ENCODE measurements at regions not wholly inside any gene's neighbourhood (a gene's known extent, or its start where the extent isn't known, plus 50 kb on each side); places are given as distances from the start of the nearest gene placed in this dataset.

- H3K9me3 Mint-ChIP-seq: peaks cover 2 to 3% of the 10 kb centered on the region in 2 donors
- DNase-seq: no peak
- H3K4me3 Mint-ChIP-seq: no peak overlapping the region
- no peak for ATAC-seq (replicated peaks in 1 of 2)
- no peaks in the 10 kb centered on the region for H3K27me3 Mint-ChIP-seq (ENCODE audit: low read depth)
- H3K36me3 Mint-ChIP-seq (ENCODE audit: insufficient read depth in 2 of 2): no peaks in the 10 kb centered on the region
- H3K4me1 Mint-ChIP-seq (ENCODE audit: low read depth): no peaks in the 10 kb centered on the region
- no peak overlapping the region for H3K27ac Mint-ChIP-seq
These were observed 172.8 kb upstream of the KITLG start for GRCh38 chr12:88753066-88753465.

- ATAC-seq (replicated peaks in 1 of 2) (no peak), DNase-seq (no peak)
- Mint-ChIP-seq H3K9me3 (peaks cover 2 to 3% of the 10 kb centered on the region in 2 donors), H3K27ac (no peak overlapping the region), H3K36me3 (ENCODE audit: insufficient read depth in 2 of 2) (no peaks in the 10 kb centered on the region), H3K4me3 (no peak overlapping the region), H3K27me3 (ENCODE audit: low read depth) (no peaks in the 10 kb centered on the region), H3K4me1 (ENCODE audit: low read depth) (no peaks in the 10 kb centered on the region)
These were observed 171.9 kb upstream of the KITLG start for GRCh38 chr12:88752183-88752582.

- Mint-ChIP-seq H3K4me1 (ENCODE audit: low read depth) (no peaks in the 10 kb centered on the region), H3K27ac (no peak overlapping the region), H3K36me3 (ENCODE audit: insufficient read depth in 2 of 2) (no peaks in the 10 kb centered on the region), H3K27me3 (ENCODE audit: low read depth) (no peaks in the 10 kb centered on the region), H3K9me3 (peaks cover 2 to 3% of the 10 kb centered on the region in 2 donors), H3K4me3 (no peak overlapping the region)
- no peak for DNase-seq
- no peak for ATAC-seq (replicated peaks in 1 of 2)
These were observed 170.7 kb upstream of the KITLG start for GRCh38 chr12:88750867-88751543.

- H3K4me3 Mint-ChIP-seq: no peak overlapping the region
- no peaks in the 10 kb centered on the region for H3K4me1 Mint-ChIP-seq (ENCODE audit: low read depth)
- H3K9me3 Mint-ChIP-seq: peaks cover 0 to 2% of the 10 kb centered on the region in 2 donors
- H3K27ac Mint-ChIP-seq: no peak overlapping the region
- H3K36me3 Mint-ChIP-seq (ENCODE audit: insufficient read depth in 2 of 2): no peaks in the 10 kb centered on the region
- H3K27me3 Mint-ChIP-seq (ENCODE audit: low read depth): no peaks in the 10 kb centered on the region
- ATAC-seq (replicated peaks in 1 of 2) (no peak), DNase-seq (no peak)
These were observed 166.1 kb upstream of the KITLG start for GRCh38 chr12:88746386-88746785.

DNA sequence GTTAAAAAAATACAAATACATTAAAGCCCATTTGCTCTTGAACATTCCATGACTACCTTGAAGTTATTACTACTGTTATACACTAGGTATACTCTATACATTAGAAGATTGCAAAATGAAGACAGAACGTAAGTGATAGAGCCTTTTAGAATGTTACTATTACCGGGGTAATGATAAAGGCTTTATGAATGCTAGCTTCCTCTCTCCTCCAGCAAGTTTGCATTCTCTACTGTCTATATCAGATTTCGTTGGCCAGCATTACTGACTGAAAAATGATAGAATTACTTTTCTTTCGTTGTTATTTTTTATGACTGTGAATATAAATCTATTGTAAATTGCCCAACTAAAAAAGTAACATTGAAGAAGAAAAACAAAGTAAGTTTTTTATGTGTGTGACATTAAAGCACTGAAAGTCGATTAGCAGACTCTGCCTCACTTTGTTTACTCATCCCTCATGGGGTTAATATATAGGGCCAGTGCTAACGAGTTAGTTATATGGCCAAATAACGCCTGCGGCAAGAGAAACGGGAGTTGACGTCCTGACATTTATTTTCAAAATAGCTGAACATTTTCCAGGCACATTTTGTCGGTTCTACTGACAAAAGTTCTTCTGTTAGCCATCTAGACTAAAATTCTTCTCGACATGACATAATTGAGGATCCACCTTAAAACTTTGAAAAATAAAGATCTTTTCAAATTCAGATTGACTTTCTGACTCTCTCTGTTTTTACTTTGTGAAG lies 163.8 kb upstream of the KITLG start:
- Mint-ChIP-seq H3K27me3 (ENCODE audit: low read depth) (no peaks in the 10 kb centered on the region), H3K27ac (no peak overlapping the region), H3K9me3 (no peaks in the 10 kb centered on the region), H3K36me3 (ENCODE audit: insufficient read depth in 2 of 2) (no peaks in the 10 kb centered on the region), H3K4me3 (no peak overlapping the region), H3K4me1 (ENCODE audit: low read depth) (no peaks in the 10 kb centered on the region)
- no peak for DNase-seq
- ATAC-seq (replicated peaks in 1 of 2): no peak

DNA sequence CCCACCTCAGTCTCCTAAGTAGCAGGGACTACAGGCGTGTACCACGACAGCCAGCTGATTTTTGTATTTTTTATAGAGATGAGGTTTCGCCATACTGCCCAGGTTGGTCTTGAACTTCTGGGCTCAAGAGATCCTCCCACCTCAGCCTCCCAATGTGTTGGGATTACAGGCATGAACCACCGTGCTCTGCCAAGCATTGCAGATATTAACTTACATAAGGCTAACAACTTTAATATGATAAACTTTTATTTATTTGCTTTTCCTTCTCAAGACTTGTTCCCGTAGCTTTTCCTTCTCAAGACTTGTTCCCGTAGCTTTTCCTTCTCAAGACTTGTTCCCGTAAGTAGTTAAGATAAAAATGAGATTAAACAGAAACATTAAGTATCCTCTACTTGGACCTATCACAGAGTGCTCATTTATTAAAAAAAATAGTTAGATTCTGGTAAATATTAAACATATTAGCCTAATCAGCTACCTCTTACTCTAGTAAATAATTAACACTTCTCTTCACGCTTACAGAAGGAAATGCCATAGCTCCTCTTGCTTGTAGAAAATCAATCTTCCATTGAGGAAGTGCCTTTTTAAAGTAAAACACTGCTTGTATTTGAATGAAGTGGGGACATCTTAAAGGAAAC lies 157.7 kb upstream of the KITLG start:
- no peak for DNase-seq
- ATAC-seq (replicated peaks in 1 of 2): no peak
- Mint-ChIP-seq H3K4me3 (no peak overlapping the region), H3K27ac (no peak overlapping the region), H3K4me1 (ENCODE audit: low read depth) (no peaks in the 10 kb centered on the region), H3K9me3 (no peaks in the 10 kb centered on the region), H3K27me3 (ENCODE audit: low read depth) (no peaks in the 10 kb centered on the region), H3K36me3 (ENCODE audit: insufficient read depth in 2 of 2) (no peaks in the 10 kb centered on the region)

DNA sequence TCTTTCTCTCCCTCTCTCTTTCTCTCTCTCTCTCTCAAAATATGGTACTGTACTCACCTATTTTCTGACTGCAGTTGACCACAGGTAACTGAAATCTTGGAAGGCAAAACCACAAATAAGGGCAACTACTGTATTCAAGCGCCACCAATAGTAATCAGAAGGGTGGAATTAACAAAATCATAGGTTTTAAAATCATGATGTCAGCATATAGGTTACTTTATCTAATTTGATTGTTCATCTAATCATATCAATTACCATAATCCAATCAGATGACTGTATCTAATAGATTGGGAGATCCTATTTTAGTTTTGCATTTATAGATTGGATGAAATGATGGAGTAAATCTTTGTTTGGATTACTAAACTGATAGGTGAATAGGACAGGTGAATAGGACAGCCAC lies 155.8 kb upstream of the KITLG start:
- Mint-ChIP-seq H3K4me3 (no peak overlapping the region), H3K9me3 (no peaks in the 10 kb centered on the region), H3K27ac (no peak overlapping the region), H3K36me3 (ENCODE audit: insufficient read depth in 2 of 2) (no peaks in the 10 kb centered on the region), H3K27me3 (ENCODE audit: low read depth) (no peaks in the 10 kb centered on the region), H3K4me1 (ENCODE audit: low read depth) (no peaks in the 10 kb centered on the region)
- no peak for DNase-seq
- ATAC-seq (replicated peaks in 1 of 2): no peak

DNA sequence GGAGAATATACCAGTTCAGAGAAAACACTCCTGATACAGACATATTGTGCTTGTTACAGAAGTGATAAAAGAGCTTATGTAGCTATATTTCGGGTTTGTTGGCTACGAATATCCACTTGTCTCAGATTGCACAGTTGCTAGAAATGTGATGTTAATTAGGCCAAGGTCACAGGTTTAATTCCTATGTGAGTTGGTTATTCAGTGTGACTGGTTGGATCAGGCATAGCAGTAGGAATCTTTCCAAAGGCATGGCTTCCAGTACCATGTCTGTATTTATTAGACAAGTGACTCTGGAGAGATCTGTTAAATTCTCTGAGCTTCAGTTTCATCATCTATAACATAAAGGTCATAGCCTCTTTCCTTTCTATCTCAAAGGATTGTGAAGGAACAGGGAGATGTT lies 152.7 kb upstream of the KITLG start:
- Mint-ChIP-seq H3K9me3 (no peaks in the 10 kb centered on the region), H3K27ac (no peak overlapping the region), H3K27me3 (ENCODE audit: low read depth) (no peaks in the 10 kb centered on the region), H3K4me1 (ENCODE audit: low read depth) (no peaks in the 10 kb centered on the region), H3K4me3 (no peak overlapping the region), H3K36me3 (ENCODE audit: insufficient read depth in 2 of 2) (no peaks in the 10 kb centered on the region)
- DNase-seq: no peak
- ATAC-seq (replicated peaks in 1 of 2): no peak

DNA sequence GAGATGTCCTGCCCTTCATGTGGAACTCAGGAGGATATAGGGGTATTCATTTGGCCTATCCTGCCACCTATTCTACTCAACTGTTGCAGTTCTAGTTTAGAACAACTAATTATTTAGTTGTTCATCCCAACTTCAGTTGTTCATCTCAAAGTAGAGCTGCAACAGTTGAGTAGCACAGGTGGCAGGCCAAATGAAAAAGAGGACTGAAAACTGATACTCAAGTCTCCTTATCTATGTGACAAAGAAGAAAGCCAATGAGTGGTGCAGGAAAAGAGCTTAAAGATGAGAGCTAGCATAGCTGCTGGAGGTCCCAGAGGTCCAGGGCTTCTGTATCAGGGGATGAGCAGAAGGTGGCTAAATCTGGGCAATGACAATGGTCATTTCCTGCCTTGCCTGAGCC lies 148.9 kb upstream of the KITLG start:
- DNase-seq: no peak
- H3K4me3 Mint-ChIP-seq: no peak overlapping the region
- no peaks in the 10 kb centered on the region for H3K27me3 Mint-ChIP-seq (ENCODE audit: low read depth)
- H3K9me3 Mint-ChIP-seq: no peaks in the 10 kb centered on the region
- no peak for ATAC-seq (replicated peaks in 1 of 2)
- H3K27ac Mint-ChIP-seq: no peak overlapping the region
- no peaks in the 10 kb centered on the region for H3K36me3 Mint-ChIP-seq (ENCODE audit: insufficient read depth in 2 of 2)
- no peaks in the 10 kb centered on the region for H3K4me1 Mint-ChIP-seq (ENCODE audit: low read depth)

DNA sequence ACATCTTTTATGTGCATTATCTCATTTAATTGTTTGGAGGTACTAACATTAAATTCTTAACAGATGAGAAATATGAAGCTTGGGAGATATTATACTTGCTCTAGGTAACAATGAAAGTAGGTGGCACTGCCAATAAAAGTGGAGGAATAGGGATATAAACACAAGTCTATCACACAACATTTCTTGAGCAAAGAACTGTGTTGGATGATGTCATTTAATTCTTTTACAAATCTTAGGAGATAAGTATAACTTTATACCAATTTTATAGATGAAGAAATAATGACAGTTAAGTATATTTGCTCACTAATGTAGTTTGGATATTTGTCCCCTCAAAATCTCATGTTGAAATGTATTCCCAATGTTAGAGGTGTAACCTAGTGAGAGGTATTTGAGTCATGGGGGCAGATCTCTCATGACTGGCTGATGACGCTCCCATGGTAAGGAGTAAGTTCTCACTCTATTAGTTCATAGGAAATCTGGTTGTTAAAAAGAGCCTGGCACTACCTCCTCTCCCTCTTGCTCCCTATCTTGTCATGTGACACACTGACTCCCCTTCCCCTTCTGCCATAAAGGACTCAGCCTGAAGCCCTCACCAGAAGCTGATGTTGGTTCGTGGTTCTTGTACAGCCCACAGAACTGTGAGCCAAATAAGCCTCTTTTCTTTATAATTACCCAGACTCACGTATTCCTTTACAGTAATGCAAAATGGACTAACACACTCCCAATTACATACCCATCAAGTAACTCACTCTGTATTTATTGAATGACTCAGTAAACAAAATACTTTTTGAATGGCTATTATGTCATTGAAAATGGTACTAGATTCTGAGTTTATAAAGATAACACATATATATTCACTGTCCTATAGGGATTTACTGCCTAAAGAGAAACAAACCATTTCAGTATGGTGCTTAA lies 146.8 kb upstream of the KITLG start:
- Mint-ChIP-seq H3K9me3 (no peaks in the 10 kb centered on the region), H3K27me3 (ENCODE audit: low read depth) (no peaks in the 10 kb centered on the region), H3K4me1 (ENCODE audit: low read depth) (no peaks in the 10 kb centered on the region), H3K27ac (no peak overlapping the region), H3K36me3 (ENCODE audit: insufficient read depth in 2 of 2) (no peaks in the 10 kb centered on the region), H3K4me3 (no peak overlapping the region)
- DNase-seq (no peak), ATAC-seq (replicated peaks in 1 of 2) (no peak)

DNA sequence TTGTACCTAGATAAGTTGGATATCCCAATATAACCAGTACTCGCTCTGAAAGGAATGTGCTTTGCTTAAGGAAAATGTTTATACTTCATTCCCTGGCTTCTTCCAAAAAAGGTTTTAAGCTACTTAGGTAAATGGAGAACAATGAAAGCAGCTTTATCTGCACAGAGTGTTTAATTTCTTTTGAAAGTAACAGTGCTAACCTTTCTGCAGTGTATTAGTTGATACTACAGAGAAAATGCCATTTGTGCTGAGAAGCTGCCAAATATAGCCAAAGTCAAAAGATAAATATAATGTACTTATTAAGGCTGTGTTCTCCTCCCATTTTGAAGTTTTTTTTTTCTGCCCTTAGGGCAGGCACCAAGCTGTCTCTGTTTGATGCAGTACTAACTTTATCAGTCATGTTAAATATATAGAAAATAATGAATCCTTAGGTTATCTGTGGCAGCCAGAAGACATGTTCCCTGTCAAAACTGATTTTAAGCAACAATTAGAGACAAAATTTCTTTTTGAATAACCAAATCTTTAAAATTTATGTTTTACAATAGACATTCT lies 145.4 kb upstream of the KITLG start:
- ATAC-seq (replicated peaks in 1 of 2) (no peak), DNase-seq (no peak)
- Mint-ChIP-seq H3K4me3 (no peak overlapping the region), H3K27me3 (ENCODE audit: low read depth) (no peaks in the 10 kb centered on the region), H3K36me3 (ENCODE audit: insufficient read depth in 2 of 2) (no peaks in the 10 kb centered on the region), H3K27ac (no peak overlapping the region), H3K9me3 (no peaks in the 10 kb centered on the region), H3K4me1 (ENCODE audit: low read depth) (no peaks in the 10 kb centered on the region)

GRCh38 chr12:88723219-88723618 lies 142.9 kb upstream of the KITLG start:
- H3K4me3 Mint-ChIP-seq: no peak overlapping the region
- no peaks in the 10 kb centered on the region for H3K36me3 Mint-ChIP-seq (ENCODE audit: insufficient read depth in 2 of 2)
- no peak for ATAC-seq (replicated peaks in 1 of 2)
- H3K27ac Mint-ChIP-seq: no peak overlapping the region
- H3K27me3 Mint-ChIP-seq (ENCODE audit: low read depth): no peaks in the 10 kb centered on the region
- no peaks in the 10 kb centered on the region for H3K4me1 Mint-ChIP-seq (ENCODE audit: low read depth)
- no peaks in the 10 kb centered on the region for H3K9me3 Mint-ChIP-seq
- DNase-seq: no peak

All from activated T-cell treated with anti-CD3 and anti-CD28 coated beads, Interleukin-2, amount 50 U/mL, for 72 hours (primary cell).